Gastroesophageal sphincter (tissue), 4 donors: ENCODE measurements at regions not wholly inside any gene's neighbourhood (a gene's known extent, or its start where the extent isn't known, plus 50 kb on each side); places are given as distances from the start of the nearest gene placed in this dataset.

ENCODE experiments used
- ATAC-seq: fragments of 150-250 bp; one replicate; pipeline ENCODE4 v1.9.1; 2016; ENCODE audit warnings: mild to moderate bottlenecking, moderate library complexity
- H3K27ac ChIP-seq, 4 donors: fragments of 200-600 bp; sonication (generic) in 3 of 4; 1 replicate in 3 of 4; 2 replicates in 1 of 4; pipeline ENCODE4 v1.5.1; 2016 to 2019
- H3K27me3 ChIP-seq: fragments of 200-600 bp; sonication (generic); one replicate; pipeline ENCODE4 v1.5.1; 2019
- H3K36me3 ChIP-seq, 2 donors: fragments of 200-600 bp; sonication (generic); one replicate each; pipeline ENCODE4 v1.5.1; 2019; ENCODE audit warnings: control low read depth in 1 of 2
- H3K4me1 ChIP-seq, 3 donors: fragments of 200-600 bp; sonication (generic); 1 replicate in 2 of 3; 2 replicates in 1 of 3; pipeline ENCODE4 v1.5.1; 2016 to 2019; ENCODE audit warnings: control low read depth in 2 of 3
- H3K4me3 ChIP-seq, 2 donors: fragments of 200-600 bp; sonication (generic); one replicate each; pipeline ENCODE4 v1.5.1; 2019; ENCODE audit warnings: mild to moderate bottlenecking in 1 of 2, moderate library complexity in 1 of 2
- H3K9me3 ChIP-seq, 3 donors: fragments of 200-600 bp; sonication (generic); one replicate each; pipeline ENCODE4 v1.5.1; 2017 to 2019; ENCODE audit warnings: control low read depth in 2 of 3
- CTCF ChIP-seq, 4 experiments: fragments of 200-600 bp in 2 of 4; fragments of 450-650 bp in 2 of 4; sonication (generic) in 1 of 4; IDR thresholded peaks; one replicate each; pipeline ENCODE4 v1.5.1; 2017 to 2019; ENCODE audit warnings: antibody characterized with exemption in 4 of 4, mild to moderate bottlenecking in 2 of 4, moderate library complexity in 2 of 4
- EP300 ChIP-seq: sonication (generic); formaldehyde crosslinking; IDR thresholded peaks from one replicate; pipeline ENCODE4 v1.6.1; 2017; ENCODE audit warnings: antibody characterized with exemption, mild to moderate bottlenecking
- POLR2A ChIP-seq, 2 donors: fragments of 450-650 bp; IDR thresholded peaks; one replicate each; pipeline ENCODE4 v1.6.1; 2017; ENCODE audit warnings: antibody characterized with exemption in 2 of 2, mild to moderate bottlenecking in 2 of 2, moderate library complexity in 1 of 2
- POLR2AphosphoS5 ChIP-seq: sonication (generic); formaldehyde crosslinking; IDR thresholded peaks from one replicate; pipeline ENCODE4 v1.6.1; 2017; ENCODE audit warnings: antibody characterized with exemption
- WGBS, 2 donors: methylation state at CpG; one replicate each; pipeline ENCODE4 v1.1.5; 2018; ENCODE audit warnings: low coverage in 1 of 2; 5-methylcytosine and 5-hydroxymethylcytosine counted together

- ATAC-seq, result peak; percentile 26
- Histone ChIP-seq H3K4me3 (no peak overlapping the region), H3K9me3 (no peaks in the 10 kb centered on the region), H3K27me3 (peaks cover 21% of the 10 kb centered on the region), H3K36me3 (no peaks in the 10 kb centered on the region), H3K27ac (no peak overlapping the region), H3K4me1 (no peaks in the 10 kb centered on the region)
- WGBS, 2 donors, result 93% methylated on average over 5 of the region's 7 CpGs; no CpG with 5 or more reads in 1 of the 2 donors
- TF ChIP-seq POLR2AphosphoS5 (no peak), EP300 (no peak), POLR2A (IDR thresholded peaks at IDR 0.05) (no peak), CTCF (IDR thresholded peaks at IDR 0.05) (no peak)
Observed at GRCh38 chr16:48817032-48817431, 207.1 kb upstream of the N4BP1 start.

- no peaks in the 10 kb centered on the region for H3K36me3 ChIP-seq
- no peak overlapping the region for H3K4me3 ChIP-seq
- no peak overlapping the region for H3K27ac ChIP-seq
- peaks cover 27% of the 10 kb centered on the region for H3K27me3 ChIP-seq
- no peaks in the 10 kb centered on the region for H3K9me3 ChIP-seq
- no peak for ATAC-seq
- no peaks in the 10 kb centered on the region for H3K4me1 ChIP-seq
- TF ChIP-seq EP300, result no peak
- TF ChIP-seq POLR2AphosphoS5, result no peak
- TF ChIP-seq CTCF (IDR thresholded peaks at IDR 0.05), result no peak
- no peak for TF ChIP-seq POLR2A (IDR thresholded peaks at IDR 0.05)
Observed at GRCh38 chr16:48816393-48816792, 206.4 kb upstream of the N4BP1 start.

- TF ChIP-seq POLR2AphosphoS5 (no peak), CTCF (IDR thresholded peaks at IDR 0.05) (no peak), POLR2A (IDR thresholded peaks at IDR 0.05) (no peak), EP300 (no peak)
- H3K9me3 ChIP-seq, result no peaks in the 10 kb centered on the region
- H3K27ac ChIP-seq, result no peak overlapping the region
- no peaks in the 10 kb centered on the region for H3K36me3 ChIP-seq
- peaks cover 0 to 9% (median 0%) of the 10 kb centered on the region in 3 donors for H3K4me1 ChIP-seq
- H3K4me3 ChIP-seq, result no peak overlapping the region
- 68 to 100% methylated on average over 1 to 7 of the region's 8 CpGs for WGBS, 2 donors
- H3K27me3 ChIP-seq, result peaks cover 41% of the 10 kb centered on the region
- ATAC-seq, result no peak
Observed at GRCh38 chr16:48814994-48815393, 205.0 kb upstream of the N4BP1 start.

GRCh38 chr16:48813485-48813884 lies 203.5 kb upstream of the N4BP1 start:
- no peak for ATAC-seq
- H3K9me3 ChIP-seq, result no peaks in the 10 kb centered on the region
- H3K4me3 ChIP-seq, result no peak overlapping the region
- H3K27me3 ChIP-seq, result peaks cover 50% of the 10 kb centered on the region
- H3K36me3 ChIP-seq, result no peaks in the 10 kb centered on the region
- TF ChIP-seq CTCF (IDR thresholded peaks at IDR 0.05), result no peak
- TF ChIP-seq POLR2AphosphoS5, result no peak
- no peak for TF ChIP-seq POLR2A (IDR thresholded peaks at IDR 0.05)
- no peak for TF ChIP-seq EP300
- H3K4me1 ChIP-seq, result peaks cover 0 to 9% (median 0%) of the 10 kb centered on the region in 3 donors
- H3K27ac ChIP-seq, result no peak overlapping the region

- H3K36me3 ChIP-seq, result no peaks in the 10 kb centered on the region
- H3K4me1 ChIP-seq, result peaks cover 0 to 9% (median 0%) of the 10 kb centered on the region in 3 donors
- H3K9me3 ChIP-seq, result no peaks in the 10 kb centered on the region
- 82% methylated on average over 2 to 4 of the region's 4 CpGs for WGBS, 2 donors
- H3K27me3 ChIP-seq, result peaks cover 50% of the 10 kb centered on the region
- ATAC-seq, result no peak
- H3K4me3 ChIP-seq, result no peak overlapping the region
- TF ChIP-seq POLR2A (IDR thresholded peaks at IDR 0.05), result no peak
- TF ChIP-seq CTCF (IDR thresholded peaks at IDR 0.05), result no peak
- TF ChIP-seq POLR2AphosphoS5, result no peak
- H3K27ac ChIP-seq, result no peak overlapping the region
Observed at GRCh38 chr16:48812856-48813255, 202.9 kb upstream of the N4BP1 start.
